GM23338 (cell line): ENCODE measurements at regions not wholly inside any gene's neighbourhood (a gene's known extent, or its start where the extent isn't known, plus 50 kb on each side); places are given as distances from the start of the nearest gene placed in this dataset.

Experiments
- ATAC-seq: fragments of 200-7000 bp; cut with Tn5 transposase; 3 replicates; pipeline ENCODE4 v1.9.1; 2020
- DNase-seq: peaks from one replicate; pipeline ENCODE4 v3.0.0-alpha.2; 2015; ENCODE audit warnings: low spot score
- H2AFZ ChIP-seq: fragments of 200-600 bp; sonication (generic); 2 replicates; pipeline ENCODE4 v1.8.0; 2016; ENCODE audit warnings: antibody characterized with exemption, mild to moderate bottlenecking, moderate library complexity
- H3F3A ChIP-seq: fragments of 200-600 bp; sonication (generic); replicated peaks from 2 replicates; pipeline ENCODE4 v1.8.0; 2017; ENCODE audit warnings: antibody characterized with exemption, mixed run types, low read depth
- H3K27ac ChIP-seq: fragments of 200-600 bp; sonication (generic); 2 replicates; pipeline ENCODE4 v1.6.1; 2016; ENCODE audit warnings: low read depth
- H3K27me3 ChIP-seq: fragments of 200-600 bp; sonication (generic); 2 replicates; pipeline ENCODE4 v1.8.0; 2016; ENCODE audit warnings: mild to moderate bottlenecking, mixed run types, moderate library complexity; ENCODE audit not compliant: insufficient read depth
- H3K36me3 ChIP-seq: fragments of 200-600 bp; sonication (generic); 2 replicates; pipeline ENCODE4 v1.8.0; 2016; ENCODE audit warnings: mild to moderate bottlenecking; ENCODE audit not compliant: insufficient read depth
- H3K4me1 ChIP-seq: fragments of 200-600 bp; sonication (generic); 2 replicates; pipeline ENCODE4 v1.8.0; 2016; ENCODE audit warnings: mild to moderate bottlenecking, moderate library complexity; ENCODE audit not compliant: insufficient read depth
- H3K4me2 ChIP-seq: fragments of 200-600 bp; sonication (generic); 2 replicates; pipeline ENCODE4 v1.7.1; 2017; ENCODE audit warnings: mixed run types
- H3K4me3 ChIP-seq: fragments of 200-600 bp; sonication (generic); 2 replicates; pipeline ENCODE4 v1.6.1; 2016; ENCODE audit warnings: mixed run types
- H3K79me2 ChIP-seq: fragments of 200-600 bp; sonication (generic); replicated peaks from 2 replicates; pipeline ENCODE4 v1.8.0; 2017; ENCODE audit warnings: mild to moderate bottlenecking; ENCODE audit not compliant: insufficient read depth
- H3K9me2 ChIP-seq: fragments of 200-600 bp; sonication (generic); 2 replicates; pipeline ENCODE4 v1.8.0; 2017; ENCODE audit not compliant: insufficient read depth
- H4K20me1 ChIP-seq: fragments of 200-600 bp; sonication (generic); replicated peaks from 2 replicates; pipeline ENCODE4 v1.8.0; 2017; ENCODE audit warnings: mild to moderate bottlenecking; ENCODE audit not compliant: insufficient read depth
- H3K27ac Mint-ChIP-seq: 2 replicates; pipeline ENCODE4 v1.8.0; 2020; ENCODE audit warnings: inconsistent platforms, mild to moderate bottlenecking, moderate library complexity, mixed read lengths
- H3K27me3 Mint-ChIP-seq: 3 replicates; pipeline ENCODE4 v1.8.0; 2022; ENCODE audit warnings: low read depth, mild to moderate bottlenecking, moderate library complexity, mixed read lengths, inconsistent platforms; ENCODE audit not compliant: insufficient read depth, poor library complexity
- H3K36me3 Mint-ChIP-seq: 3 replicates; pipeline ENCODE4 v1.8.0; 2021; ENCODE audit warnings: low read depth, mild to moderate bottlenecking, inconsistent platforms, moderate library complexity, mixed read lengths
- H3K4me1 Mint-ChIP-seq: 3 replicates; pipeline ENCODE4 v1.8.0; 2020; ENCODE audit warnings: mild to moderate bottlenecking, inconsistent platforms, mixed read lengths
- H3K4me3 Mint-ChIP-seq: 3 replicates; pipeline ENCODE4 v1.8.0; 2021; ENCODE audit warnings: moderate library complexity, mild to moderate bottlenecking, inconsistent platforms, mixed read lengths
- H3K9me3 Mint-ChIP-seq: 3 replicates; pipeline ENCODE4 v1.8.0; 2020; ENCODE audit warnings: moderate library complexity, mild to moderate bottlenecking, inconsistent platforms, mixed read lengths
- CREB1 ChIP-seq: fragments of 250-450 bp; sonication (Bioruptor Pico); IDR thresholded peaks from 2 replicates; pipeline ENCODE4 v1.5.0; 2020; ENCODE audit warnings: low read depth, mild to moderate bottlenecking, moderate library complexity
- EZH2 ChIP-seq: fragments of 200-600 bp; sonication (generic); IDR thresholded peaks from one replicate; pipeline ENCODE4 v1.8.0; 2017; ENCODE audit warnings: antibody characterized with exemption, mild to moderate bottlenecking, low read depth; ENCODE audit not compliant: unreplicated experiment
- EZH2phosphoT487 ChIP-seq: fragments of 200-600 bp; sonication (generic); IDR thresholded peaks from one replicate; pipeline ENCODE4 v1.8.1; 2018; ENCODE audit warnings: antibody characterized with exemption; ENCODE audit not compliant: unreplicated experiment
- JUNB ChIP-seq: IDR thresholded peaks from one replicate; pipeline ENCODE4 v1.6.1; 2016; ENCODE audit warnings: antibody characterized with exemption; ENCODE audit not compliant: unreplicated experiment
- NANOG ChIP-seq: IDR thresholded peaks from 2 replicates; pipeline ENCODE4 v1.6.1; 2016; ENCODE audit warnings: antibody characterized with exemption, borderline replicate concordance
- POLR2AphosphoS5 ChIP-seq: IDR thresholded peaks from 2 replicates; pipeline ENCODE4 v1.6.1; 2016; ENCODE audit warnings: antibody characterized with exemption, low read depth
- STAT1 ChIP-seq: IDR thresholded peaks from one replicate; pipeline ENCODE4 v1.6.1; 2016; ENCODE audit warnings: antibody characterized with exemption; ENCODE audit not compliant: unreplicated experiment
- ZNF114 ChIP-seq: fragments of 250-450 bp; sonication (Bioruptor Pico); IDR thresholded peaks from 2 replicates; pipeline ENCODE4 v1.5.0; 2020; ENCODE audit warnings: mild to moderate bottlenecking, moderate library complexity
- ZNF331 ChIP-seq: fragments of 250-450 bp; sonication (Bioruptor Pico); IDR thresholded peaks from 2 replicates; pipeline ENCODE4 v1.5.0; 2020; ENCODE audit warnings: low read depth, mild to moderate bottlenecking, moderate library complexity
- TF ChIP-seq, protein P1 (sequence below): IDR thresholded peaks from one replicate; pipeline ENCODE4 v1.6.1; 2018; ENCODE audit warnings: antibody characterized with exemption; ENCODE audit not compliant: unreplicated experiment
- TF ChIP-seq, protein P2 (sequence below): fragments of 250-450 bp; sonication (Bioruptor Pico); IDR thresholded peaks from 2 replicates; pipeline ENCODE4 v1.5.0; 2020; ENCODE audit warnings: mild to moderate bottlenecking, moderate library complexity
- TF ChIP-seq, protein P3 (sequence below): IDR thresholded peaks from 2 replicates; pipeline ENCODE4 v1.6.1; 2016; ENCODE audit warnings: antibody characterized with exemption
- TF ChIP-seq, protein P4 (sequence below), 2 experiments: fragments of 200-600 bp in 1 of 2; sonication (generic) in 1 of 2; conservative IDR thresholded peaks; 2 replicates each; pipeline versions ENCODE4 v1.5.1 to v1.6.1; 2016 to 2017; ENCODE audit warnings: antibody characterized with exemption in 2 of 2, low read depth in 2 of 2, mild to moderate bottlenecking in 2 of 2, moderate library complexity in 1 of 2

DNA sequence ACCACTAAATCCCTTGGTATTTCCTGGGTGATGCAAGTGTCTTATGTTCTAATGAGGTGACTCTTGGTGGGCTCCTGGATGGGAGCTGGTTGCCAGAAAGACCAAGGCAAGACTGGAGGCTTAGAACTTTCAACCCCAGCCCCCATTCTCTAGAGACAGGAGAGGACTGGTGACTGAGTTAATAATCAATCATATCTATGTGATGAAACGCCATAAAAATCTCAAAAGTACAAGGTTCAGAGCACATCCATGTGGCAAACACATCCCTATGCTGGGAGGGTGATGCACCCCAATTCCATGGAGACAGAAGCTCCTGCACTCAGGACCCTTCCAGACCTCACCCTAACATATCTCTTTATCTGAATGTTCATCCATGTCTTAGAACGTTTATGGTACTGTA is 139.5 kb upstream of the LINC00305 start:
- H2AFZ ChIP-seq, result no peak overlapping the region
- peaks cover 2% of the 10 kb centered on the region for H3K27me3 Mint-ChIP-seq
- H3K79me2 ChIP-seq, result no peaks in the 10 kb centered on the region
- H4K20me1 ChIP-seq, result no peaks in the 10 kb centered on the region
- no peak overlapping the region for H3K4me3 Mint-ChIP-seq
- H3K27ac Mint-ChIP-seq, result no peak overlapping the region
- no peak overlapping the region for H3K27ac ChIP-seq
- no peak for DNase-seq
- TF ChIP-seq POLR2AphosphoS5 (no peak), EZH2phosphoT487 (no peak), ZNF114 (no peak), NANOG (no peak), CREB1 (no peak), STAT1 (no peak), ZNF331 (no peak), JUNB (no peak), EZH2 (no peak)
- TF ChIP-seq, protein P1, sequence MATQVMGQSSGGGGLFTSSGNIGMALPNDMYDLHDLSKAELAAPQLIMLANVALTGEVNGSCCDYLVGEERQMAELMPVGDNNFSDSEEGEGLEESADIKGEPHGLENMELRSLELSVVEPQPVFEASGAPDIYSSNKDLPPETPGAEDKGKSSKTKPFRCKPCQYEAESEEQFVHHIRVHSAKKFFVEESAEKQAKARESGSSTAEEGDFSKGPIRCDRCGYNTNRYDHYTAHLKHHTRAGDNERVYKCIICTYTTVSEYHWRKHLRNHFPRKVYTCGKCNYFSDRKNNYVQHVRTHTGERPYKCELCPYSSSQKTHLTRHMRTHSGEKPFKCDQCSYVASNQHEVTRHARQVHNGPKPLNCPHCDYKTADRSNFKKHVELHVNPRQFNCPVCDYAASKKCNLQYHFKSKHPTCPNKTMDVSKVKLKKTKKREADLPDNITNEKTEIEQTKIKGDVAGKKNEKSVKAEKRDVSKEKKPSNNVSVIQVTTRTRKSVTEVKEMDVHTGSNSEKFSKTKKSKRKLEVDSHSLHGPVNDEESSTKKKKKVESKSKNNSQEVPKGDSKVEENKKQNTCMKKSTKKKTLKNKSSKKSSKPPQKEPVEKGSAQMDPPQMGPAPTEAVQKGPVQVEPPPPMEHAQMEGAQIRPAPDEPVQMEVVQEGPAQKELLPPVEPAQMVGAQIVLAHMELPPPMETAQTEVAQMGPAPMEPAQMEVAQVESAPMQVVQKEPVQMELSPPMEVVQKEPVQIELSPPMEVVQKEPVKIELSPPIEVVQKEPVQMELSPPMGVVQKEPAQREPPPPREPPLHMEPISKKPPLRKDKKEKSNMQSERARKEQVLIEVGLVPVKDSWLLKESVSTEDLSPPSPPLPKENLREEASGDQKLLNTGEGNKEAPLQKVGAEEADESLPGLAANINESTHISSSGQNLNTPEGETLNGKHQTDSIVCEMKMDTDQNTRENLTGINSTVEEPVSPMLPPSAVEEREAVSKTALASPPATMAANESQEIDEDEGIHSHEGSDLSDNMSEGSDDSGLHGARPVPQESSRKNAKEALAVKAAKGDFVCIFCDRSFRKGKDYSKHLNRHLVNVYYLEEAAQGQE, result no peak
- TF ChIP-seq, protein P2, sequence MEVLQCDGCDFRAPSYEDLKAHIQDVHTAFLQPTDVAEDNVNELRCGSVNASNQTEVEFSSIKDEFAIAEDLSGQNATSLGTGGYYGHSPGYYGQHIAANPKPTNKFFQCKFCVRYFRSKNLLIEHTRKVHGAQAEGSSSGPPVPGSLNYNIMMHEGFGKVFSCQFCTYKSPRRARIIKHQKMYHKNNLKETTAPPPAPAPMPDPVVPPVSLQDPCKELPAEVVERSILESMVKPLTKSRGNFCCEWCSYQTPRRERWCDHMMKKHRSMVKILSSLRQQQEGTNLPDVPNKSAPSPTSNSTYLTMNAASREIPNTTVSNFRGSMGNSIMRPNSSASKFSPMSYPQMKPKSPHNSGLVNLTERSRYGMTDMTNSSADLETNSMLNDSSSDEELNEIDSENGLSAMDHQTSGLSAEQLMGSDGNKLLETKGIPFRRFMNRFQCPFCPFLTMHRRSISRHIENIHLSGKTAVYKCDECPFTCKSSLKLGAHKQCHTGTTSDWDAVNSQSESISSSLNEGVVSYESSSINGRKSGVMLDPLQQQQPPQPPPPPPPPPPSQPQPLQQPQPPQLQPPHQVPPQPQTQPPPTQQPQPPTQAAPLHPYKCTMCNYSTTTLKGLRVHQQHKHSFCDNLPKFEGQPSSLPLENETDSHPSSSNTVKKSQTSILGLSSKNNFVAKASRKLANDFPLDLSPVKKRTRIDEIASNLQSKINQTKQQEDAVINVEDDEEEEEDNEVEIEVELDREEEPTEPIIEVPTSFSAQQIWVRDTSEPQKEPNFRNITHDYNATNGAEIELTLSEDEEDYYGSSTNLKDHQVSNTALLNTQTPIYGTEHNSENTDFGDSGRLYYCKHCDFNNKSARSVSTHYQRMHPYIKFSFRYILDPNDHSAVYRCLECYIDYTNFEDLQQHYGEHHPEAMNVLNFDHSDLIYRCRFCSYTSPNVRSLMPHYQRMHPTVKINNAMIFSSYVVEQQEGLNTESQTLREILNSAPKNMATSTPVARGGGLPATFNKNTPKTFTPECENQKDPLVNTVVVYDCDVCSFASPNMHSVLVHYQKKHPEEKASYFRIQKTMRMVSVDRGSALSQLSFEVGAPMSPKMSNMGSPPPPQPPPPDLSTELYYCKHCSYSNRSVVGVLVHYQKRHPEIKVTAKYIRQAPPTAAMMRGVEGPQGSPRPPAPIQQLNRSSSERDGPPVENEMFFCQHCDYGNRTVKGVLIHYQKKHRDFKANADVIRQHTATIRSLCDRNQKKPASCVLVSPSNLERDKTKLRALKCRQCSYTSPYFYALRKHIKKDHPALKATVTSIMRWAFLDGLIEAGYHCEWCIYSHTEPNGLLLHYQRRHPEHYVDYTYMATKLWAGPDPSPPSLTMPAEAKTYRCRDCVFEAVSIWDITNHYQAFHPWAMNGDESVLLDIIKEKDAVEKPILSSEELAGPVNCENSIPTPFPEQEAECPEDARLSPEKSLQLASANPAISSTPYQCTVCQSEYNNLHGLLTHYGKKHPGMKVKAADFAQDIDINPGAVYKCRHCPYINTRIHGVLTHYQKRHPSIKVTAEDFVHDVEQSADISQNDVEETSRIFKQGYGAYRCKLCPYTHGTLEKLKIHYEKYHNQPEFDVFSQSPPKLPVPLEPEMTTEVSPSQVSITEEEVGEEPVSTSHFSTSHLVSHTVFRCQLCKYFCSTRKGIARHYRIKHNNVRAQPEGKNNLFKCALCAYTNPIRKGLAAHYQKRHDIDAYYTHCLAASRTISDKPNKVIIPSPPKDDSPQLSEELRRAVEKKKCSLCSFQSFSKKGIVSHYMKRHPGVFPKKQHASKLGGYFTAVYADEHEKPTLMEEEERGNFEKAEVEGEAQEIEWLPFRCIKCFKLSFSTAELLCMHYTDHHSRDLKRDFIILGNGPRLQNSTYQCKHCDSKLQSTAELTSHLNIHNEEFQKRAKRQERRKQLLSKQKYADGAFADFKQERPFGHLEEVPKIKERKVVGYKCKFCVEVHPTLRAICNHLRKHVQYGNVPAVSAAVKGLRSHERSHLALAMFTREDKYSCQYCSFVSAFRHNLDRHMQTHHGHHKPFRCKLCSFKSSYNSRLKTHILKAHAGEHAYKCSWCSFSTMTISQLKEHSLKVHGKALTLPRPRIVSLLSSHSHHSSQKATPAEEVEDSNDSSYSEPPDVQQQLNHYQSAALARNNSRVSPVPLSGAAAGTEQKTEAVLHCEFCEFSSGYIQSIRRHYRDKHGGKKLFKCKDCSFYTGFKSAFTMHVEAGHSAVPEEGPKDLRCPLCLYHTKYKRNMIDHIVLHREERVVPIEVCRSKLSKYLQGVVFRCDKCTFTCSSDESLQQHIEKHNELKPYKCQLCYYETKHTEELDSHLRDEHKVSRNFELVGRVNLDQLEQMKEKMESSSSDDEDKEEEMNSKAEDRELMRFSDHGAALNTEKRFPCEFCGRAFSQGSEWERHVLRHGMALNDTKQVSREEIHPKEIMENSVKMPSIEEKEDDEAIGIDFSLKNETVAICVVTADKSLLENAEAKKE (CRISPR knock-in tag), result no peak
- TF ChIP-seq, protein P3, sequence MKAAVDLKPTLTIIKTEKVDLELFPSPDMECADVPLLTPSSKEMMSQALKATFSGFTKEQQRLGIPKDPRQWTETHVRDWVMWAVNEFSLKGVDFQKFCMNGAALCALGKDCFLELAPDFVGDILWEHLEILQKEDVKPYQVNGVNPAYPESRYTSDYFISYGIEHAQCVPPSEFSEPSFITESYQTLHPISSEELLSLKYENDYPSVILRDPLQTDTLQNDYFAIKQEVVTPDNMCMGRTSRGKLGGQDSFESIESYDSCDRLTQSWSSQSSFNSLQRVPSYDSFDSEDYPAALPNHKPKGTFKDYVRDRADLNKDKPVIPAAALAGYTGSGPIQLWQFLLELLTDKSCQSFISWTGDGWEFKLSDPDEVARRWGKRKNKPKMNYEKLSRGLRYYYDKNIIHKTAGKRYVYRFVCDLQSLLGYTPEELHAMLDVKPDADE, result no peak
- TF ChIP-seq, protein P4, sequence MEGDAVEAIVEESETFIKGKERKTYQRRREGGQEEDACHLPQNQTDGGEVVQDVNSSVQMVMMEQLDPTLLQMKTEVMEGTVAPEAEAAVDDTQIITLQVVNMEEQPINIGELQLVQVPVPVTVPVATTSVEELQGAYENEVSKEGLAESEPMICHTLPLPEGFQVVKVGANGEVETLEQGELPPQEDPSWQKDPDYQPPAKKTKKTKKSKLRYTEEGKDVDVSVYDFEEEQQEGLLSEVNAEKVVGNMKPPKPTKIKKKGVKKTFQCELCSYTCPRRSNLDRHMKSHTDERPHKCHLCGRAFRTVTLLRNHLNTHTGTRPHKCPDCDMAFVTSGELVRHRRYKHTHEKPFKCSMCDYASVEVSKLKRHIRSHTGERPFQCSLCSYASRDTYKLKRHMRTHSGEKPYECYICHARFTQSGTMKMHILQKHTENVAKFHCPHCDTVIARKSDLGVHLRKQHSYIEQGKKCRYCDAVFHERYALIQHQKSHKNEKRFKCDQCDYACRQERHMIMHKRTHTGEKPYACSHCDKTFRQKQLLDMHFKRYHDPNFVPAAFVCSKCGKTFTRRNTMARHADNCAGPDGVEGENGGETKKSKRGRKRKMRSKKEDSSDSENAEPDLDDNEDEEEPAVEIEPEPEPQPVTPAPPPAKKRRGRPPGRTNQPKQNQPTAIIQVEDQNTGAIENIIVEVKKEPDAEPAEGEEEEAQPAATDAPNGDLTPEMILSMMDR (conservative IDR thresholded peaks at IDR 0.05; ENCODE audit: low read depth in 2 of 2), result no peak
- no peak for ATAC-seq
- H3K36me3 Mint-ChIP-seq, result peaks cover 19% of the 10 kb centered on the region; the same call in 2 of the 3 replicates
- peaks cover 23% of the 10 kb centered on the region for H3K9me3 Mint-ChIP-seq
- H3K4me1 Mint-ChIP-seq, result no peaks in the 10 kb centered on the region
- no peaks in the 10 kb centered on the region for H3K9me2 ChIP-seq
- H3K4me2 ChIP-seq, result no peak overlapping the region
- no peaks in the 10 kb centered on the region for H3K27me3 ChIP-seq
- H3K4me1 ChIP-seq, result peaks cover 2% of the 10 kb centered on the region; the same call in 1 of the 2 replicates
- no peak overlapping the region for H3K4me3 ChIP-seq
- no peaks in the 10 kb centered on the region for H3K36me3 ChIP-seq
- H3F3A ChIP-seq, result no peaks in the 10 kb centered on the region
